PC-3 (cell line): ENCODE measurements at regions not wholly inside any gene's neighbourhood (a gene's known extent, or its start where the extent isn't known, plus 50 kb on each side); places are given as distances from the start of the nearest gene placed in this dataset.

Source experiments
- ATAC-seq: fragments of 200-7000 bp; cut with Tn5 transposase; 2 replicates; pipeline ENCODE4 v1.9.1; 2020; ENCODE audit warnings: mild to moderate bottlenecking, moderate library complexity
- BruUV-seq: library from RNA; stranded (reverse); fragments of 400-500 nt; replicated peaks from 2 replicates; lab custom pipeline; 2021; lab: Mats Ljungman, UMichigan
- CTCF ChIA-PET: fragments of 300-600 bp; sonication (Branson Sonifier 250); formaldehyde crosslinking; loops from one replicate; lab custom pipeline; 2022; ENCODE audit warnings: antibody characterized with exemption; lab: Charles Lee
- POLR2A ChIA-PET: fragments of 300-600 bp; sonication (Branson Sonifier 250); formaldehyde crosslinking; loops from one replicate; lab custom pipeline; 2022; ENCODE audit warnings: antibody characterized with exemption; ENCODE audit not compliant: unreplicated experiment; lab: Charles Lee
- DNase-seq: peaks from one replicate; pipeline ENCODE4 v3.0.0-alpha.2; 2015
- H2AFZ ChIP-seq: fragments of 300-600 bp; sonication (generic); 2 replicates; pipeline ENCODE4 v1.6.0; 2016; ENCODE audit warnings: antibody characterized with exemption, low read length
- H3F3A ChIP-seq: fragments of 300-600 bp; sonication (generic); one replicate; pipeline ENCODE4 v1.6.0; 2017; ENCODE audit warnings: antibody characterized with exemption, low read length, control low read depth, mild to moderate bottlenecking; ENCODE audit not compliant: unreplicated experiment
- H3K27ac ChIP-seq: fragments of 300-600 bp; sonication (generic); 2 replicates; pipeline ENCODE4 v1.5.1; 2016; ENCODE audit warnings: mild to moderate bottlenecking, low read length
- H3K27me3 ChIP-seq: fragments of 300-600 bp; sonication (generic); 2 replicates; pipeline ENCODE4 v1.6.1; 2016; ENCODE audit warnings: low read length, mixed read lengths
- H3K36me3 ChIP-seq: fragments of 300-600 bp; sonication (generic); 2 replicates; pipeline ENCODE4 v1.6.1; 2016; ENCODE audit warnings: low read depth, mixed run types, low read length, mixed read lengths
- H3K4me1 ChIP-seq: fragments of 300-600 bp; sonication (generic); 2 replicates; pipeline ENCODE4 v1.5.1; 2016; ENCODE audit warnings: low read length; ENCODE audit not compliant: insufficient read depth
- H3K4me2 ChIP-seq: fragments of 300-600 bp; sonication (generic); 2 replicates; pipeline ENCODE4 v1.6.0; 2016; ENCODE audit warnings: low read length
- H3K4me3 ChIP-seq: fragments of 300-600 bp; sonication (generic); 2 replicates; pipeline ENCODE4 v1.5.1; 2016; ENCODE audit warnings: mild to moderate bottlenecking, low read length, mixed read lengths
- H3K79me2 ChIP-seq: fragments of 300-600 bp; sonication (generic); 2 replicates; pipeline ENCODE4 v1.6.1; 2017; ENCODE audit warnings: low read length, mixed read lengths
- H3K9ac ChIP-seq: fragments of 300-600 bp; sonication (generic); 2 replicates; pipeline ENCODE4 v1.6.0; 2016; ENCODE audit warnings: mild to moderate bottlenecking, low read length
- H3K9me2 ChIP-seq: fragments of 300-600 bp; sonication (generic); replicated peaks from 2 replicates; pipeline ENCODE4 v1.6.1; 2016; ENCODE audit warnings: mixed run types, low read length, mixed read lengths
- H3K9me3 ChIP-seq: fragments of 300-600 bp; sonication (generic); 2 replicates; pipeline ENCODE4 v1.6.1; 2016; ENCODE audit warnings: low read length, mixed read lengths
- H4K20me1 ChIP-seq: fragments of 300-600 bp; sonication (generic); 2 replicates; pipeline ENCODE4 v1.6.1; 2016; ENCODE audit warnings: low read length, mixed read lengths
- EZH2 ChIP-seq: fragments of 300-600 bp; sonication (generic); IDR thresholded peaks from one replicate; pipeline ENCODE4 v1.6.1; 2017; ENCODE audit warnings: antibody characterized with exemption, mild to moderate bottlenecking, low read length; ENCODE audit not compliant: unreplicated experiment
- EZH2phosphoT487 ChIP-seq: fragments of 300-600 bp; sonication (generic); IDR thresholded peaks from 2 replicates; pipeline ENCODE4 v1.6.1; 2018; ENCODE audit warnings: mild to moderate bottlenecking, antibody characterized with exemption, low read length, borderline replicate concordance
- intact Hi-C: fragments of 100-400 bp; cut with micrococcal nuclease; formaldehyde crosslinking; loops from 2 replicates; pipeline ENCODE4 v1.9.0; 2023
- TF ChIP-seq, protein P1 (sequence below): fragments of 300-600 bp; sonication (generic); conservative IDR thresholded peaks from 2 replicates; pipeline ENCODE4 v1.5.1; 2017; ENCODE audit warnings: antibody characterized with exemption, low read depth, mild to moderate bottlenecking, low read length

GRCh38 chr1:172885411-172885810 is 165.3 kb downstream of the TNFSF18 start:
- Histone ChIP-seq H3F3A (no peaks in the 10 kb centered on the region), H3K4me2 (peak overlapping the region; percentile 3), H3K36me3 (no peaks in the 10 kb centered on the region), H3K79me2 (no peaks in the 10 kb centered on the region), H3K9me2 (no peaks in the 10 kb centered on the region; the same call in 1 of the 2 replicates), H3K9me3 (no peaks in the 10 kb centered on the region), H3K27me3 (no peaks in the 10 kb centered on the region), H3K27ac (peak overlapping the region; percentile 15), H3K4me3 (no peak overlapping the region), H4K20me1 (no peaks in the 10 kb centered on the region), H2AFZ (no peak overlapping the region), H3K4me1 (peaks cover 42% of the 10 kb centered on the region), H3K9ac (no peak overlapping the region)
- ATAC-seq: peak; percentile 58
- ChIA-PET POLR2A (interaction anchor here (1.2 kb wide), 1 partner anchor 17 kb away, joined by 3 read pairs; no protein-coding TSS in a partner anchor), CTCF (interaction anchor here (0.5 to 1.0 kb wide), 4 partner anchors 29 to 317 kb away, joined by 3 to 4 read pairs (median 3); no protein-coding TSS in a partner anchor)
- peak; percentile 86 for DNase-seq
- TF ChIP-seq, protein P1, sequence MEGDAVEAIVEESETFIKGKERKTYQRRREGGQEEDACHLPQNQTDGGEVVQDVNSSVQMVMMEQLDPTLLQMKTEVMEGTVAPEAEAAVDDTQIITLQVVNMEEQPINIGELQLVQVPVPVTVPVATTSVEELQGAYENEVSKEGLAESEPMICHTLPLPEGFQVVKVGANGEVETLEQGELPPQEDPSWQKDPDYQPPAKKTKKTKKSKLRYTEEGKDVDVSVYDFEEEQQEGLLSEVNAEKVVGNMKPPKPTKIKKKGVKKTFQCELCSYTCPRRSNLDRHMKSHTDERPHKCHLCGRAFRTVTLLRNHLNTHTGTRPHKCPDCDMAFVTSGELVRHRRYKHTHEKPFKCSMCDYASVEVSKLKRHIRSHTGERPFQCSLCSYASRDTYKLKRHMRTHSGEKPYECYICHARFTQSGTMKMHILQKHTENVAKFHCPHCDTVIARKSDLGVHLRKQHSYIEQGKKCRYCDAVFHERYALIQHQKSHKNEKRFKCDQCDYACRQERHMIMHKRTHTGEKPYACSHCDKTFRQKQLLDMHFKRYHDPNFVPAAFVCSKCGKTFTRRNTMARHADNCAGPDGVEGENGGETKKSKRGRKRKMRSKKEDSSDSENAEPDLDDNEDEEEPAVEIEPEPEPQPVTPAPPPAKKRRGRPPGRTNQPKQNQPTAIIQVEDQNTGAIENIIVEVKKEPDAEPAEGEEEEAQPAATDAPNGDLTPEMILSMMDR: no peak
- TF ChIP-seq EZH2phosphoT487 (no peak), EZH2 (no peak)
- intact Hi-C loops: loop anchor here (1.0 kb wide), 1 partner anchor 26 kb away; no protein-coding TSS in a partner anchor
- no TSS peak for BruUV-seq

- Histone ChIP-seq H3K36me3 (no peaks in the 10 kb centered on the region), H3K9ac (no peak overlapping the region), H3F3A (no peaks in the 10 kb centered on the region), H3K4me3 (no peak overlapping the region), H3K9me3 (no peaks in the 10 kb centered on the region), H4K20me1 (no peaks in the 10 kb centered on the region), H3K27me3 (no peaks in the 10 kb centered on the region), H3K4me2 (peak overlapping the region; percentile 3), H3K27ac (peak overlapping the region; percentile 15), H3K9me2 (no peaks in the 10 kb centered on the region; the same call in 1 of the 2 replicates), H2AFZ (no peak overlapping the region), H3K4me1 (peaks cover 42% of the 10 kb centered on the region), H3K79me2 (no peaks in the 10 kb centered on the region)
- ATAC-seq (peak; percentile 61), DNase-seq (peak; percentile 90)
- intact Hi-C loops: loop anchor here (1.0 kb wide), 1 partner anchor 27 kb away; no protein-coding TSS in a partner anchor
- POLR2A ChIA-PET: interaction anchor here (1.2 kb wide), 1 partner anchor 17 kb away, joined by 3 read pairs; no protein-coding TSS in a partner anchor
- CTCF ChIA-PET: interaction anchor here (0.5 to 1.0 kb wide), 5 partner anchors 28 to 317 kb away, joined by 3 to 17 read pairs (median 3); no protein-coding TSS in a partner anchor
- no TSS peak for BruUV-seq
- TF ChIP-seq EZH2phosphoT487: no peak
These were observed 164.8 kb downstream of the TNFSF18 start for GRCh38 chr1:172885971-172886370.

DNA sequence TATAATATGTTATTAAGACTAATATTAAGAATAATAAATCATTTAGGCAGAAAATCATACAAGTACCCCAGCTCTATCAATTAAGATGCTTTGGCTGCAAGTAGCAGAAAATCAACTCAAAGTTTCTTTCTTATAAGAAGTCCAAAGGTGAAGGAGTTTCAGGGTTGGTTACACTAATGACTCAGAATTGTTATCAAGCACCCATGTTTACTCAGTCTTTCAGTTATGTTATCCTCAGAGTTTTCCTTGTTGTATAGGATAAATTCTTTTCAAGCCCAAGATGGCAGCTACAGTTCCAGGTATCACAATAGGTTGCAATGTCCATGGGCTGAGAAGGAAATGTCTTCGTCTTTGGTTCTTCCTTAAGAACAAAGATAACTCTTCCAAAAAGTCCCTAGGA is 163.6 kb downstream of the TNFSF18 start:
- POLR2A ChIA-PET: interaction anchor here (0.6 kb wide), 1 partner anchor 121 kb away, joined by 3 read pairs; no protein-coding TSS in a partner anchor
- ATAC-seq: peak; percentile 33

More for the DNA sequence above, 163.6 kb downstream of the TNFSF18 start:
- Histone ChIP-seq H3K36me3 (no peaks in the 10 kb centered on the region), H3K9ac (no peak overlapping the region), H2AFZ (no peak overlapping the region), H3K4me3 (no peak overlapping the region), H3K9me2 (no peaks in the 10 kb centered on the region; the same call in 1 of the 2 replicates), H3F3A (no peaks in the 10 kb centered on the region), H3K27me3 (no peaks in the 10 kb centered on the region), H3K4me2 (no peak overlapping the region), H3K4me1 (peaks cover 42% of the 10 kb centered on the region), H3K27ac (no peak overlapping the region), H3K9me3 (no peaks in the 10 kb centered on the region), H4K20me1 (no peaks in the 10 kb centered on the region), H3K79me2 (no peaks in the 10 kb centered on the region)
- peak; percentile 69 for DNase-seq
- CTCF ChIA-PET: no interaction called here
- no TSS peak for BruUV-seq
- TF ChIP-seq EZH2: no peak
- TF ChIP-seq, protein P1: no peak
- no peak for TF ChIP-seq EZH2phosphoT487
- intact Hi-C loops: no loop called here
